HEK293 (cell line): ENCODE measurements at regions not wholly inside any gene's neighbourhood (a gene's known extent, or its start where the extent isn't known, plus 50 kb on each side); places are given as distances from the start of the nearest gene placed in this dataset.

ENCODE experiments used
- CTCF ChIA-PET: fragments of 350-600 bp; formaldehyde crosslinking; extraction: SDS; loops from one replicate; lab custom pipeline; 2021; ENCODE audit warnings: antibody characterized with exemption; lab: Yijun Ruan, JAX
- POLR2A ChIA-PET: fragments of 300-600 bp; formaldehyde crosslinking; extraction: SDS; loops from one replicate; lab custom pipeline; 2020; ENCODE audit warnings: antibody characterized with exemption, inconsistent platforms; lab: Yijun Ruan, JAX
- H3K27ac ChIP-seq: fragments of 200-500 bp; sonication (Bioruptor generic); 2 replicates; pipeline ENCODE4 v1.5.1; 2014; ENCODE audit warnings: low read depth, low read length, control low read depth, inconsistent platforms; ENCODE audit errors: extremely low read depth
- H3K36me3 ChIP-seq, 2 experiments: fragments of 200-500 bp in 1 of 2; sonication (Bioruptor generic) in 1 of 2; 1 replicate in 1 of 2; 2 replicates in 1 of 2; pipeline ENCODE4 v1.5.1; 2014 to 2017; ENCODE audit warnings: inconsistent platforms in 2 of 2, low read length in 2 of 2; ENCODE audit not compliant: control insufficient read depth in 2 of 2, insufficient read depth in 1 of 2
- H3K4me1 ChIP-seq: fragments of 200-500 bp; sonication (Bioruptor generic); 2 replicates; pipeline ENCODE4 v1.5.1; 2014; ENCODE audit warnings: mild to moderate bottlenecking, low read length, inconsistent platforms; ENCODE audit not compliant: control insufficient read depth, insufficient read depth
- H3K4me3 ChIP-seq: 2 replicates; pipeline ENCODE4 v1.5.1; 2011; ENCODE audit warnings: low read depth, mild to moderate bottlenecking, control low read depth, low read length, moderate library complexity
- H3K9me3 ChIP-seq: fragments of 200-500 bp; sonication (Bioruptor generic); 2 replicates; pipeline ENCODE4 v1.5.1; 2014; ENCODE audit warnings: low read depth, low read length, inconsistent platforms; ENCODE audit not compliant: control insufficient read depth, insufficient read depth
- FEZF1 ChIP-seq: fragments of 450-650 bp; formaldehyde crosslinking; IDR thresholded peaks from 2 replicates; pipeline ENCODE4 v1.5.1; 2016; ENCODE audit warnings: missing biosample characterization, missing genetic modification characterization
- HOXD13 ChIP-seq: sonication (generic); formaldehyde crosslinking; IDR thresholded peaks from 2 replicates; pipeline ENCODE4 v1.8.0; 2022; ENCODE audit warnings: missing genetic modification reagents, borderline replicate concordance
- KLF1 ChIP-seq: fragments of 450-650 bp; formaldehyde crosslinking; IDR thresholded peaks from 2 replicates; pipeline ENCODE4 v1.5.1; 2016; ENCODE audit warnings: missing biosample characterization, missing genetic modification characterization
- MYNN ChIP-seq: fragments of 450-650 bp; formaldehyde crosslinking; IDR thresholded peaks from 2 replicates; pipeline ENCODE4 v1.5.1; 2016; ENCODE audit warnings: missing biosample characterization, missing genetic modification characterization, borderline replicate concordance
- OVOL3 ChIP-seq: fragments of 450-650 bp; formaldehyde crosslinking; IDR thresholded peaks from 2 replicates; pipeline ENCODE4 v1.5.1; 2016; ENCODE audit warnings: missing biosample characterization, missing genetic modification characterization
- REPIN1 ChIP-seq: fragments of 450-650 bp; formaldehyde crosslinking; IDR thresholded peaks from 2 replicates; pipeline ENCODE4 v1.5.1; 2017; ENCODE audit warnings: missing biosample characterization, missing genetic modification characterization, low read depth
- YY1 ChIP-seq: fragments of 450-650 bp; formaldehyde crosslinking; IDR thresholded peaks from 2 replicates; pipeline ENCODE4 v1.5.1; 2018; ENCODE audit warnings: missing biosample characterization, missing genetic modification characterization
- ZBTB1 ChIP-seq: fragments of 450-650 bp; formaldehyde crosslinking; IDR thresholded peaks from 2 replicates; pipeline ENCODE4 v1.5.1; 2016; ENCODE audit warnings: missing biosample characterization, missing genetic modification characterization
- ZBTB20 ChIP-seq: fragments of 450-650 bp; formaldehyde crosslinking; IDR thresholded peaks from 2 replicates; pipeline ENCODE4 v1.5.1; 2016; ENCODE audit warnings: missing biosample characterization, missing genetic modification characterization
- ZFHX2 ChIP-seq: fragments of 450-650 bp; formaldehyde crosslinking; conservative IDR thresholded peaks from 2 replicates; pipeline ENCODE4 v1.5.1; 2016; ENCODE audit warnings: missing biosample characterization, missing genetic modification characterization
- ZFP41 ChIP-seq: fragments of 450-650 bp; formaldehyde crosslinking; IDR thresholded peaks from 2 replicates; pipeline ENCODE4 v1.5.1; 2016; ENCODE audit warnings: missing biosample characterization, missing genetic modification characterization, borderline replicate concordance
- ZNF10 ChIP-seq: fragments of 450-650 bp; formaldehyde crosslinking; IDR thresholded peaks from 2 replicates; pipeline ENCODE4 v1.5.1; 2017; ENCODE audit warnings: missing biosample characterization, missing genetic modification characterization
- ZNF16 ChIP-seq: fragments of 450-650 bp; formaldehyde crosslinking; IDR thresholded peaks from 2 replicates; pipeline ENCODE4 v1.5.1; 2016; ENCODE audit warnings: low read depth, missing biosample characterization, missing genetic modification characterization
- ZNF366 ChIP-seq: fragments of 450-650 bp; formaldehyde crosslinking; conservative IDR thresholded peaks from 2 replicates; pipeline ENCODE4 v1.5.1; 2016; ENCODE audit warnings: missing biosample characterization, missing genetic modification characterization
- ZNF416 ChIP-seq: fragments of 450-650 bp; formaldehyde crosslinking; IDR thresholded peaks from 2 replicates; pipeline ENCODE4 v1.5.1; 2016; ENCODE audit warnings: missing biosample characterization, missing genetic modification characterization
- ZNF558 ChIP-seq: fragments of 450-650 bp; formaldehyde crosslinking; IDR thresholded peaks from 2 replicates; pipeline ENCODE4 v1.5.1; 2016; ENCODE audit warnings: missing biosample characterization, missing genetic modification characterization
- ZNF654 ChIP-seq: fragments of 450-650 bp; formaldehyde crosslinking; IDR thresholded peaks from 2 replicates; pipeline ENCODE4 v1.5.1; 2016; ENCODE audit warnings: low read depth, missing biosample characterization, missing genetic modification characterization
- ZNF707 ChIP-seq: fragments of 450-650 bp; formaldehyde crosslinking; IDR thresholded peaks from 2 replicates; pipeline ENCODE4 v1.5.1; 2016; ENCODE audit warnings: missing biosample characterization, missing genetic modification characterization
- ZNF747 ChIP-seq: fragments of 450-650 bp; formaldehyde crosslinking; IDR thresholded peaks from 2 replicates; pipeline ENCODE4 v1.5.1; 2016; ENCODE audit warnings: missing biosample characterization, missing genetic modification characterization
- ZXDB ChIP-seq: fragments of 450-650 bp; formaldehyde crosslinking; IDR thresholded peaks from 2 replicates; pipeline ENCODE4 v1.5.1; 2016; ENCODE audit warnings: missing biosample characterization, missing genetic modification characterization
- TF ChIP-seq, protein P1 (sequence below): fragments of 450-650 bp; formaldehyde crosslinking; IDR thresholded peaks from 2 replicates; pipeline ENCODE4 v1.5.1; 2016; ENCODE audit warnings: missing biosample characterization, missing genetic modification characterization
- TF ChIP-seq, protein P2 (sequence below): fragments of 450-650 bp; formaldehyde crosslinking; IDR thresholded peaks from 2 replicates; pipeline ENCODE4 v1.5.1; 2016; ENCODE audit warnings: missing biosample characterization, missing genetic modification characterization
- TF ChIP-seq, protein P3 (sequence below): fragments of 450-650 bp; formaldehyde crosslinking; IDR thresholded peaks from 2 replicates; pipeline ENCODE4 v1.5.1; 2016; ENCODE audit warnings: missing biosample characterization, missing genetic modification characterization
- TF ChIP-seq, protein P4 (sequence below): fragments of 450-650 bp; formaldehyde crosslinking; IDR thresholded peaks from 2 replicates; pipeline ENCODE4; 2016; ENCODE audit warnings: missing biosample characterization, missing genetic modification characterization

DNA sequence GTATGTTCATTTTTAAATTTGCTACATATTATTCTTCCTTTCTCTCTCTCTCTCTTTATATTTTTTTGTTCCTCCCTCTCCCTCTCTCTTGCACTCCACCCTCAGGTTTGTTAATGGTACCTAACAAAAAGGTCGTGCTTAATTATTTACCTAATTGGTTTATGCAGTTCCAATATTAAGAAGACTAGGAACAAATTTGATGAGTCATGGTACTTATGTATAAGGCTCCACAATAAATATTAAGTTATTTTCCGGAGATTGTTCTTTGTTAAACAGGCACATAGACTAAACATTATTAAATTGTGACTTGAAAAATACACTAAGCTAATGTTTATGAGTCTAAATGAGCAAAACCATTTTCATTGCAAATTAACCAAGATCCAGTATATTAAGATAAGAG is 1200.8 kb upstream of the ALCAM start (continued):
- TF ChIP-seq, protein P1, sequence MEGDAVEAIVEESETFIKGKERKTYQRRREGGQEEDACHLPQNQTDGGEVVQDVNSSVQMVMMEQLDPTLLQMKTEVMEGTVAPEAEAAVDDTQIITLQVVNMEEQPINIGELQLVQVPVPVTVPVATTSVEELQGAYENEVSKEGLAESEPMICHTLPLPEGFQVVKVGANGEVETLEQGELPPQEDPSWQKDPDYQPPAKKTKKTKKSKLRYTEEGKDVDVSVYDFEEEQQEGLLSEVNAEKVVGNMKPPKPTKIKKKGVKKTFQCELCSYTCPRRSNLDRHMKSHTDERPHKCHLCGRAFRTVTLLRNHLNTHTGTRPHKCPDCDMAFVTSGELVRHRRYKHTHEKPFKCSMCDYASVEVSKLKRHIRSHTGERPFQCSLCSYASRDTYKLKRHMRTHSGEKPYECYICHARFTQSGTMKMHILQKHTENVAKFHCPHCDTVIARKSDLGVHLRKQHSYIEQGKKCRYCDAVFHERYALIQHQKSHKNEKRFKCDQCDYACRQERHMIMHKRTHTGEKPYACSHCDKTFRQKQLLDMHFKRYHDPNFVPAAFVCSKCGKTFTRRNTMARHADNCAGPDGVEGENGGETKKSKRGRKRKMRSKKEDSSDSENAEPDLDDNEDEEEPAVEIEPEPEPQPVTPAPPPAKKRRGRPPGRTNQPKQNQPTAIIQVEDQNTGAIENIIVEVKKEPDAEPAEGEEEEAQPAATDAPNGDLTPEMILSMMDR (tag by site-specific recombination): no peak
- no peak for TF ChIP-seq MYNN (tag by site-specific recombination)

DNA sequence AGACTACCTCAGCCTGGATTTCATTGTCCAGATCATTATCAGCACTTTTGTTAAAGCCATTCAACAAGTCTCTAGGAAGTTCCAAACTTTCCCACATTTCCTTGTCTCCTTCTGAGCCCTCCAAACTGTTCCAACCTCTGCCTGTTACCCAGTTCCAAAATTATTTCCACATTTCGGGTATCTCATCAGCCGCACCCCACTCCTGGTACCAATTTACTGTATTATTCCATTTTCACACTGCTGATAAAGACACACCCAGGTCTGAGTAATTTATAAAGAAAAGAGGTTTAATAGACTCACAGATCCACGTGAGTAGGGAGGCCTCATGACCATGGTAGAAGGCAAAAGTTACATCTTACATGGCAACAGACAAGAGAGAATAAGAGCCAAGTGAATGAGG is 1198.3 kb upstream of the ALCAM start:
- TF ChIP-seq ZNF707 (tag by site-specific recombination): 0 out of 2 replicates have a peak, but pooled peaks have one; percentile 50
- no peak for TF ChIP-seq YY1 (tag by site-specific recombination)
- TF ChIP-seq, protein P2, sequence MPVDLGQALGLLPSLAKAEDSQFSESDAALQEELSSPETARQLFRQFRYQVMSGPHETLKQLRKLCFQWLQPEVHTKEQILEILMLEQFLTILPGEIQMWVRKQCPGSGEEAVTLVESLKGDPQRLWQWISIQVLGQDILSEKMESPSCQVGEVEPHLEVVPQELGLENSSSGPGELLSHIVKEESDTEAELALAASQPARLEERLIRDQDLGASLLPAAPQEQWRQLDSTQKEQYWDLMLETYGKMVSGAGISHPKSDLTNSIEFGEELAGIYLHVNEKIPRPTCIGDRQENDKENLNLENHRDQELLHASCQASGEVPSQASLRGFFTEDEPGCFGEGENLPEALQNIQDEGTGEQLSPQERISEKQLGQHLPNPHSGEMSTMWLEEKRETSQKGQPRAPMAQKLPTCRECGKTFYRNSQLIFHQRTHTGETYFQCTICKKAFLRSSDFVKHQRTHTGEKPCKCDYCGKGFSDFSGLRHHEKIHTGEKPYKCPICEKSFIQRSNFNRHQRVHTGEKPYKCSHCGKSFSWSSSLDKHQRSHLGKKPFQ (tag by site-specific recombination): no peak
- H3K9me3 ChIP-seq: no peaks in the 10 kb centered on the region
- H3K36me3 ChIP-seq: no peaks in the 10 kb centered on the region
- ChIA-PET POLR2A (no interaction called here), CTCF (no interaction called here)
- H3K4me1 ChIP-seq: no peaks in the 10 kb centered on the region
- H3K27ac ChIP-seq: no peak overlapping the region
- no peak overlapping the region for H3K4me3 ChIP-seq

DNA sequence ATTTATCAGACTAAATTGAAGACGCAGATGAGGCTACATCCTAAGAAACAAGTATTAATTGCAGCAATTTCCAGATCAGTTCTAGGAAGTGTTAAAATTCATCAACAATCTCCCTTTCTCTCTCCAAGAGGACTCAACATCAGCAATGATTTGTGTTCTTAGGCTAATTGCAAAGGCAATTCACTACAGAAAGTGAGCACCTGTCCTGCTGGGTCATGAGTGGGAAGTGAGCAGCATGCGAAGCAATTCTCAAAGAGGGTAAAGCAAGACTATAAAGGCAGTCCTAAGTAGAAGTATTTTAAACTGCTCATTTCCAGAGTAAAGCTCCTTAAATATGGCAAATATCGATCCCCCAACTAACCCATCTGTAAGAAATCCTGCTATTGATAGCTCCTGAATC is 1191.0 kb upstream of the ALCAM start:
- Histone ChIP-seq H3K4me3 (no peak overlapping the region), H3K36me3 (no peaks in the 10 kb centered on the region), H3K4me1 (no peaks in the 10 kb centered on the region), H3K27ac (no peak overlapping the region), H3K9me3 (no peaks in the 10 kb centered on the region)
- ChIA-PET CTCF (no interaction called here), POLR2A (no interaction called here)
- TF ChIP-seq OVOL3 (tag by site-specific recombination) (no peak), ZNF16 (tag by site-specific recombination) (no peak), KLF1 (no peak), ZFP41 (tag by site-specific recombination) (no peak), FEZF1 (tag by site-specific recombination) (no peak), ZNF747 (tag by site-specific recombination) (no peak), ZBTB20 (no peak), ZNF366 (tag by site-specific recombination) (no peak), HOXD13 (CRISPR knock-in tag) (no peak), ZBTB1 (tag by site-specific recombination) (no peak), ZNF10 (tag by site-specific recombination) (no peak), ZFHX2 (tag by site-specific recombination) (no peak), ZNF558 (tag by site-specific recombination) (no peak), ZNF654 (tag by site-specific recombination) (no peak), ZNF416 (tag by site-specific recombination) (no peak), REPIN1 (tag by site-specific recombination) (no peak), ZXDB (no peak)
- TF ChIP-seq, protein P3, sequence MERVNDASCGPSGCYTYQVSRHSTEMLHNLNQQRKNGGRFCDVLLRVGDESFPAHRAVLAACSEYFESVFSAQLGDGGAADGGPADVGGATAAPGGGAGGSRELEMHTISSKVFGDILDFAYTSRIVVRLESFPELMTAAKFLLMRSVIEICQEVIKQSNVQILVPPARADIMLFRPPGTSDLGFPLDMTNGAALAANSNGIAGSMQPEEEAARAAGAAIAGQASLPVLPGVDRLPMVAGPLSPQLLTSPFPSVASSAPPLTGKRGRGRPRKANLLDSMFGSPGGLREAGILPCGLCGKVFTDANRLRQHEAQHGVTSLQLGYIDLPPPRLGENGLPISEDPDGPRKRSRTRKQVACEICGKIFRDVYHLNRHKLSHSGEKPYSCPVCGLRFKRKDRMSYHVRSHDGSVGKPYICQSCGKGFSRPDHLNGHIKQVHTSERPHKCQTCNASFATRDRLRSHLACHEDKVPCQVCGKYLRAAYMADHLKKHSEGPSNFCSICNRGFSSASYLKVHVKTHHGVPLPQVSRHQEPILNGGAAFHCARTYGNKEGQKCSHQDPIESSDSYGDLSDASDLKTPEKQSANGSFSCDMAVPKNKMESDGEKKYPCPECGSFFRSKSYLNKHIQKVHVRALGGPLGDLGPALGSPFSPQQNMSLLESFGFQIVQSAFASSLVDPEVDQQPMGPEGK: no peak
- TF ChIP-seq, protein P1 (tag by site-specific recombination): no peak
- TF ChIP-seq, protein P4, sequence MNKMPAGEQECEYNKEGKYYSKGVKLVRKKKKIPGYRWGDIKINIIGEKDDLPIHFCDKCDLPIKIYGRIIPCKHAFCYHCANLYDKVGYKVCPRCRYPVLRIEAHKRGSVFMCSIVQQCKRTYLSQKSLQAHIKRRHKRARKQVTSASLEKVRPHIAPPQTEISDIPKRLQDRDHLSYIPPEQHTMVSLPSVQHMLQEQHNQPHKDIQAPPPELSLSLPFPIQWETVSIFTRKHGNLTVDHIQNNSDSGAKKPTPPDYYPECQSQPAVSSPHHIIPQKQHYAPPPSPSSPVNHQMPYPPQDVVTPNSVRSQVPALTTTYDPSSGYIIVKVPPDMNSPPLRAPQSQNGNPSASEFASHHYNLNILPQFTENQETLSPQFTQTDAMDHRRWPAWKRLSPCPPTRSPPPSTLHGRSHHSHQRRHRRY (tag by site-specific recombination): no peak
